GM18909 (cell line): ENCODE measurements at regions not wholly inside any gene's neighbourhood (a gene's known extent, or its start where the extent isn't known, plus 50 kb on each side); places are given as distances from the start of the nearest gene placed in this dataset.

Experiments
- ATAC-seq: cut with Tn5 transposase; IDR thresholded peaks from one replicate; pipeline ENCODE4 v1.9.1; 2021; ENCODE audit warnings: mild to moderate bottlenecking; ENCODE audit not compliant: unreplicated experiment, poor library complexity

GRCh38 chr10:131424836-131425491 lies 113.4 kb upstream of the TCERG1L start:
- ATAC-seq: no peak

GRCh38 chr10:131425752-131426533 lies 114.4 kb upstream of the TCERG1L start:
- ATAC-seq: no peak

- no peak for ATAC-seq
Observed at GRCh38 chr10:131426534-131426898, 115.0 kb upstream of the TCERG1L start.

GRCh38 chr10:131427281-131427680 lies 115.8 kb upstream of the TCERG1L start:
- ATAC-seq: no peak

- no peak for ATAC-seq
Observed at GRCh38 chr10:131427901-131428300, 116.4 kb upstream of the TCERG1L start.

GRCh38 chr10:131429141-131429540 lies 117.6 kb upstream of the TCERG1L start:
- ATAC-seq: no peak

GRCh38 chr10:131429942-131430341 lies 118.4 kb upstream of the TCERG1L start:
- no peak for ATAC-seq

GRCh38 chr10:131430716-131431412 lies 119.3 kb upstream of the TCERG1L start:
- ATAC-seq: no peak

- no peak for ATAC-seq
Observed at GRCh38 chr10:131431533-131431932, 120.0 kb upstream of the TCERG1L start.

- no peak for ATAC-seq
Observed at GRCh38 chr10:131431978-131432690, 120.6 kb upstream of the TCERG1L start.

GRCh38 chr10:131433568-131433967 lies 122.0 kb upstream of the TCERG1L start:
- no peak for ATAC-seq

- ATAC-seq: no peak
Observed at GRCh38 chr10:131435232-131435631, 123.7 kb upstream of the TCERG1L start.

- no peak for ATAC-seq
Observed at GRCh38 chr10:131435760-131436457, 124.4 kb upstream of the TCERG1L start.

- ATAC-seq: no peak
Observed at GRCh38 chr10:131436458-131436857, 124.9 kb upstream of the TCERG1L start.

GRCh38 chr10:131437556-131438475 lies 126.3 kb upstream of the TCERG1L start:
- no peak for ATAC-seq

- no peak for ATAC-seq
Observed at GRCh38 chr10:131438665-131439064, 127.1 kb upstream of the TCERG1L start.

GRCh38 chr10:131439705-131440104 lies 128.2 kb upstream of the TCERG1L start:
- ATAC-seq: no peak

GRCh38 chr10:131440405-131441360 lies 129.2 kb upstream of the TCERG1L start:
- ATAC-seq: no peak
